Activated T-helper 17 cell treated with anti-CD3 and anti-CD28 coated beads, Interleukin-2, amount 50 U/mL, for 72 hours (primary cell): ENCODE measurements at regions not wholly inside any gene's neighbourhood (a gene's known extent, or its start where the extent isn't known, plus 50 kb on each side); places are given as distances from the start of the nearest gene placed in this dataset.
A peak's percentile ranks its signal among the peaks of the same experiment; 100 is the strongest.

ENCODE experiments used
- ATAC-seq: fragments of 150-1000 bp; cut with Tn5 transposase; replicated peaks from 2 replicates; pipeline ENCODE4 v1.10.0; 2021; ENCODE audit warnings: mild to moderate bottlenecking, moderate library complexity
- H3K27ac Mint-ChIP-seq: one replicate; pipeline ENCODE4 v1.8.0; 2022; ENCODE audit warnings: mixed read lengths
- H3K27me3 Mint-ChIP-seq: one replicate; pipeline ENCODE4 v1.8.0; 2022; ENCODE audit warnings: mixed read lengths
- H3K36me3 Mint-ChIP-seq: one replicate; pipeline ENCODE4 v1.8.0; 2022; ENCODE audit warnings: low read depth, mild to moderate bottlenecking, mixed read lengths
- H3K4me1 Mint-ChIP-seq: one replicate; pipeline ENCODE4 v1.8.0; 2022; ENCODE audit warnings: mixed read lengths
- H3K4me3 Mint-ChIP-seq: one replicate; pipeline ENCODE4 v1.8.0; 2022; ENCODE audit warnings: mild to moderate bottlenecking, mixed read lengths
- H3K9me3 Mint-ChIP-seq: one replicate; pipeline ENCODE4 v1.8.0; 2022; ENCODE audit warnings: mixed read lengths

- H3K36me3 Mint-ChIP-seq, result no peaks in the 10 kb centered on the region
- ATAC-seq, result no peak
- no peak overlapping the region for H3K4me3 Mint-ChIP-seq
- H3K4me1 Mint-ChIP-seq, result no peaks in the 10 kb centered on the region
- H3K9me3 Mint-ChIP-seq, result no peaks in the 10 kb centered on the region
- peaks cover 16% of the 10 kb centered on the region for H3K27me3 Mint-ChIP-seq
- H3K27ac Mint-ChIP-seq, result no peak overlapping the region
Observed at GRCh38 chr5:122704247-122705036, 70.4 kb upstream of the SNX2 start.

- no peak for ATAC-seq
- Mint-ChIP-seq H3K4me3 (no peak overlapping the region), H3K9me3 (no peaks in the 10 kb centered on the region), H3K36me3 (no peaks in the 10 kb centered on the region), H3K27me3 (peaks cover 16% of the 10 kb centered on the region), H3K27ac (no peak overlapping the region), H3K4me1 (no peaks in the 10 kb centered on the region)
Observed at GRCh38 chr5:122705851-122706250, 69.0 kb upstream of the SNX2 start.

- Mint-ChIP-seq H3K36me3 (no peaks in the 10 kb centered on the region), H3K27me3 (peaks cover 13% of the 10 kb centered on the region), H3K4me1 (no peaks in the 10 kb centered on the region), H3K9me3 (no peaks in the 10 kb centered on the region), H3K4me3 (no peak overlapping the region), H3K27ac (no peak overlapping the region)
- peak; percentile 56 for ATAC-seq
Observed at GRCh38 chr5:122707796-122708195, 67.1 kb upstream of the SNX2 start.

GRCh38 chr5:122713041-122713440 lies 61.8 kb upstream of the SNX2 start:
- H3K27ac Mint-ChIP-seq, result no peak overlapping the region
- H3K9me3 Mint-ChIP-seq, result no peaks in the 10 kb centered on the region
- peaks cover 26% of the 10 kb centered on the region for H3K27me3 Mint-ChIP-seq
- H3K36me3 Mint-ChIP-seq, result no peaks in the 10 kb centered on the region
- H3K4me3 Mint-ChIP-seq, result no peak overlapping the region
- no peak for ATAC-seq
- no peaks in the 10 kb centered on the region for H3K4me1 Mint-ChIP-seq

- Mint-ChIP-seq H3K4me3 (no peak overlapping the region), H3K9me3 (no peaks in the 10 kb centered on the region), H3K4me1 (no peaks in the 10 kb centered on the region), H3K27ac (no peak overlapping the region), H3K27me3 (peaks cover 25% of the 10 kb centered on the region), H3K36me3 (no peaks in the 10 kb centered on the region)
- ATAC-seq, result no peak
Observed at GRCh38 chr5:122715095-122715494, 59.8 kb upstream of the SNX2 start.

GRCh38 chr5:122718611-122719010 lies 56.3 kb upstream of the SNX2 start:
- Mint-ChIP-seq H3K4me3 (no peak overlapping the region), H3K4me1 (no peaks in the 10 kb centered on the region), H3K27me3 (peaks cover 31% of the 10 kb centered on the region), H3K9me3 (no peaks in the 10 kb centered on the region), H3K36me3 (no peaks in the 10 kb centered on the region), H3K27ac (no peak overlapping the region)
- ATAC-seq, result no peak

GRCh38 chr5:122719991-122720746 lies 54.7 kb upstream of the SNX2 start:
- Mint-ChIP-seq H3K36me3 (no peaks in the 10 kb centered on the region), H3K27ac (no peak overlapping the region), H3K27me3 (peaks cover 27% of the 10 kb centered on the region), H3K4me3 (no peak overlapping the region), H3K9me3 (no peaks in the 10 kb centered on the region), H3K4me1 (no peaks in the 10 kb centered on the region)
- ATAC-seq, result no peak

- H3K4me1 Mint-ChIP-seq, result no peaks in the 10 kb centered on the region
- no peak overlapping the region for H3K4me3 Mint-ChIP-seq
- peaks cover 26% of the 10 kb centered on the region for H3K27me3 Mint-ChIP-seq
- H3K36me3 Mint-ChIP-seq, result no peaks in the 10 kb centered on the region
- no peak for ATAC-seq
- no peaks in the 10 kb centered on the region for H3K9me3 Mint-ChIP-seq
- H3K27ac Mint-ChIP-seq, result no peak overlapping the region
Observed at GRCh38 chr5:122721127-122721526, 53.8 kb upstream of the SNX2 start.

- ATAC-seq, result no peak
- H3K4me3 Mint-ChIP-seq, result no peak overlapping the region
- no peak overlapping the region for H3K27ac Mint-ChIP-seq
- no peaks in the 10 kb centered on the region for H3K36me3 Mint-ChIP-seq
- no peaks in the 10 kb centered on the region for H3K4me1 Mint-ChIP-seq
- no peaks in the 10 kb centered on the region for H3K9me3 Mint-ChIP-seq
- H3K27me3 Mint-ChIP-seq, result peaks cover 17% of the 10 kb centered on the region
Observed at GRCh38 chr5:122722341-122722740, 52.5 kb upstream of the SNX2 start.

GRCh38 chr5:122723606-122724352 lies 51.1 kb upstream of the SNX2 start:
- no peak overlapping the region for H3K4me3 Mint-ChIP-seq
- ATAC-seq, result peak; percentile 95

More at GRCh38 chr5:122723606-122724352, 51.1 kb upstream of the SNX2 start:
- no peaks in the 10 kb centered on the region for H3K4me1 Mint-ChIP-seq
- no peaks in the 10 kb centered on the region for H3K36me3 Mint-ChIP-seq
- H3K27ac Mint-ChIP-seq, result no peak overlapping the region
- no peaks in the 10 kb centered on the region for H3K9me3 Mint-ChIP-seq
- peaks cover 19% of the 10 kb centered on the region for H3K27me3 Mint-ChIP-seq
